ENCODE measurements at regions not wholly inside any gene's neighbourhood (a gene's known extent, or its start where the extent isn't known, plus 50 kb on each side); places are given as distances from the start of the nearest gene placed in this dataset.

DNA sequence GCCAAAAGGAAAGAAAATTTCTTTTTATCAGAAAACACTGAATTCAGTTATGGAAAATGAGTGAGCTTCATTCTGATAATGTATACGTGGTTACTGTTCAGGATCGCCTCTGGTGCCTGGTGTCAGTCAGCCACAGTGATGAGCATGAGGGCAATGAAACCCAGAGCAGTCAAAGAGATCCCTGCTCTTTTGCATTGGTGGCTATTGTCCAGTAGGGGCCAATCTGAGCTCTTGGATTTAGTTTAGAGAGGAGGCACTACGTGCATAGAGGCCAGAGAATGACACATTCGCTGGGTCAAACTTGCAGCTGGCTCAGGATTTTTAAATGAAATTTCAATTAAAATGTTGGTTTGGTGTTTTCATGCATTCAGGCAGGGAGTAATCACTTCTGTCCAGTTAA is 522.9 kb downstream of the TMEM182 start:
- H2AFZ ChIP-seq (ENCODE audit: low read length), result no peak overlapping the region
- no peak overlapping the region for H4K8ac ChIP-seq (replicated peaks; ENCODE audit: insufficient read length, low read depth, low read length)
- no peaks in the 10 kb centered on the region for H4K20me1 ChIP-seq (ENCODE audit: control insufficient read depth, insufficient read depth, insufficient read length)
- TF ChIP-seq, protein P1, sequence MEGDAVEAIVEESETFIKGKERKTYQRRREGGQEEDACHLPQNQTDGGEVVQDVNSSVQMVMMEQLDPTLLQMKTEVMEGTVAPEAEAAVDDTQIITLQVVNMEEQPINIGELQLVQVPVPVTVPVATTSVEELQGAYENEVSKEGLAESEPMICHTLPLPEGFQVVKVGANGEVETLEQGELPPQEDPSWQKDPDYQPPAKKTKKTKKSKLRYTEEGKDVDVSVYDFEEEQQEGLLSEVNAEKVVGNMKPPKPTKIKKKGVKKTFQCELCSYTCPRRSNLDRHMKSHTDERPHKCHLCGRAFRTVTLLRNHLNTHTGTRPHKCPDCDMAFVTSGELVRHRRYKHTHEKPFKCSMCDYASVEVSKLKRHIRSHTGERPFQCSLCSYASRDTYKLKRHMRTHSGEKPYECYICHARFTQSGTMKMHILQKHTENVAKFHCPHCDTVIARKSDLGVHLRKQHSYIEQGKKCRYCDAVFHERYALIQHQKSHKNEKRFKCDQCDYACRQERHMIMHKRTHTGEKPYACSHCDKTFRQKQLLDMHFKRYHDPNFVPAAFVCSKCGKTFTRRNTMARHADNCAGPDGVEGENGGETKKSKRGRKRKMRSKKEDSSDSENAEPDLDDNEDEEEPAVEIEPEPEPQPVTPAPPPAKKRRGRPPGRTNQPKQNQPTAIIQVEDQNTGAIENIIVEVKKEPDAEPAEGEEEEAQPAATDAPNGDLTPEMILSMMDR (conservative IDR thresholded peaks at IDR 0.05), result peak; percentile 37; the same call in 1 of the 3 replicates
- no peak overlapping the region for H3K27ac ChIP-seq (ENCODE audit: insufficient read length, low read depth, low read length)
- no CpG with 5 or more reads among the region's 4 CpGs for WGBS (ENCODE audit: extremely low coverage, insufficient read length, low lambda C conversion rate)
- no peak overlapping the region for H3K23ac ChIP-seq (ENCODE audit: insufficient read length, low read depth, low read length)
- no peak overlapping the region for H4K5ac ChIP-seq (ENCODE audit: insufficient read length, low read depth, low read length)
- H3K27me3 ChIP-seq (ENCODE audit: insufficient read depth, low read length), result no peaks in the 10 kb centered on the region
- no peak overlapping the region for H2AK5ac ChIP-seq (ENCODE audit: insufficient read length, low read length)
- no peaks in the 10 kb centered on the region for H3K9me3 ChIP-seq (ENCODE audit: control insufficient read depth, low read depth, low read length)
- H3K23me2 ChIP-seq (ENCODE audit: insufficient read length, low read depth, low read length, poor library complexity, severe bottlenecking), result no peaks in the 10 kb centered on the region
- H3K4me1 ChIP-seq (ENCODE audit: insufficient read depth, low read length), result peaks cover 8% of the 10 kb centered on the region
- no peak overlapping the region for H3T11ph ChIP-seq (ENCODE audit: low read length)
- H2BK5ac ChIP-seq (ENCODE audit: insufficient read length, low read length), result no peak overlapping the region
- Mint-ChIP-seq H3K27ac (no peak overlapping the region), H3K36me3 (ENCODE audit: insufficient read depth in 1 of 3, low read depth in 3 of 3) (no peaks in the 10 kb centered on the region), H3K4me3 (no peak overlapping the region), H3K27me3 (ENCODE audit: low read depth) (no peaks in the 10 kb centered on the region; the same call in 1 of the 2 replicates), H3K4me1 (peaks cover 16% of the 10 kb centered on the region in 2 experiments), H3K9me3 (no peaks in the 10 kb centered on the region; a peak in 1 of 5 replicates)
- H3K56ac ChIP-seq (ENCODE audit: insufficient read length, low read depth, low read length), result no peak overlapping the region
- H3K79me1 ChIP-seq (ENCODE audit: insufficient read depth, low read depth, low read length, poor library complexity, severe bottlenecking), result no peaks in the 10 kb centered on the region
- H3K9ac ChIP-seq (ENCODE audit: extremely low read depth, insufficient read length, low read length), result no peak overlapping the region
- no peak overlapping the region for H2BK20ac ChIP-seq (ENCODE audit: low read depth, low read length, poor library complexity, severe bottlenecking)
- no peak overlapping the region for H4K91ac ChIP-seq (ENCODE audit: insufficient read length, low read depth, low read length)
- H3K79me2 ChIP-seq (ENCODE audit: insufficient read depth, low read length), result no peaks in the 10 kb centered on the region
- H3K18ac ChIP-seq (ENCODE audit: insufficient read length, low read depth, low read length), result no peak overlapping the region
- DNase-seq, result no peak
- no peak overlapping the region for H3K14ac ChIP-seq (ENCODE audit: insufficient read depth, low read length)
- no peak overlapping the region for H2BK12ac ChIP-seq (ENCODE audit: insufficient read length, low read depth, low read length)
- H3K4me2 ChIP-seq (ENCODE audit: insufficient read depth, insufficient read length, low read length), result no peak overlapping the region
- no peak overlapping the region for H3K4ac ChIP-seq (ENCODE audit: low read depth, low read length)
- H2BK15ac ChIP-seq (ENCODE audit: low read depth, low read length), result no peak overlapping the region
- no peak overlapping the region for H2BK120ac ChIP-seq (ENCODE audit: low read depth, low read length, poor library complexity, severe bottlenecking)
